HG03097 (cell line): ENCODE measurements at regions not wholly inside any gene's neighbourhood (a gene's known extent, or its start where the extent isn't known, plus 50 kb on each side); places are given as distances from the start of the nearest gene placed in this dataset.

Experiments
- ATAC-seq: cut with Tn5 transposase; IDR thresholded peaks from one replicate; pipeline ENCODE4 v1.9.1; 2021; ENCODE audit not compliant: unreplicated experiment, low FRiP score

- no peak for ATAC-seq
Measured at GRCh38 chr9:1639166-1639565, 376.0 kb upstream of the SMARCA2 start.

GRCh38 chr9:1647776-1648175 is 367.4 kb upstream of the SMARCA2 start:
- ATAC-seq, result no peak

GRCh38 chr9:1653282-1653681 is 361.9 kb upstream of the SMARCA2 start:
- ATAC-seq, result no peak

GRCh38 chr9:1658661-1659362 is 356.3 kb upstream of the SMARCA2 start:
- ATAC-seq, result no peak

GRCh38 chr9:1659363-1659690 is 355.8 kb upstream of the SMARCA2 start:
- ATAC-seq, result no peak

GRCh38 chr9:1668441-1668840 is 346.7 kb upstream of the SMARCA2 start:
- ATAC-seq, result no peak

- no peak for ATAC-seq
Measured at GRCh38 chr9:1673300-1673699, 341.8 kb upstream of the SMARCA2 start.

GRCh38 chr9:1676771-1677170 is 338.4 kb upstream of the SMARCA2 start:
- ATAC-seq, result no peak

- ATAC-seq, result no peak
Measured at GRCh38 chr9:1683951-1684350, 331.2 kb upstream of the SMARCA2 start.

- no peak for ATAC-seq
Measured at GRCh38 chr9:1698991-1699390, 316.2 kb upstream of the SMARCA2 start.

GRCh38 chr9:1701113-1701512 is 314.0 kb upstream of the SMARCA2 start:
- no peak for ATAC-seq

GRCh38 chr9:1702701-1703100 is 312.4 kb upstream of the SMARCA2 start:
- ATAC-seq, result no peak

GRCh38 chr9:1707291-1707690 is 307.9 kb upstream of the SMARCA2 start:
- ATAC-seq, result no peak

- no peak for ATAC-seq
Measured at GRCh38 chr9:1708219-1708618, 306.9 kb upstream of the SMARCA2 start.

GRCh38 chr9:1709347-1709746 is 305.8 kb upstream of the SMARCA2 start:
- no peak for ATAC-seq

GRCh38 chr9:1712861-1713450 is 302.2 kb upstream of the SMARCA2 start:
- no peak for ATAC-seq

- no peak for ATAC-seq
Measured at GRCh38 chr9:1713841-1714240, 301.3 kb upstream of the SMARCA2 start.

GRCh38 chr9:1717882-1718281 is 297.3 kb upstream of the SMARCA2 start:
- no peak for ATAC-seq

GRCh38 chr9:1718836-1719235 is 296.3 kb upstream of the SMARCA2 start:
- no peak for ATAC-seq

GRCh38 chr9:1721196-1721595 is 294.0 kb upstream of the SMARCA2 start:
- no peak for ATAC-seq

- no peak for ATAC-seq
Measured at GRCh38 chr9:1722404-1722803, 292.7 kb upstream of the SMARCA2 start.

GRCh38 chr9:1723522-1724015 is 291.6 kb upstream of the SMARCA2 start:
- no peak for ATAC-seq
